H1 (cell line): ENCODE measurements at regions not wholly inside any gene's neighbourhood (a gene's known extent, or its start where the extent isn't known, plus 50 kb on each side); places are given as distances from the start of the nearest gene placed in this dataset.

ENCODE experiments used
- CTCF ChIA-PET: fragments of 300-600 bp; sonication (Branson Sonifier 250); formaldehyde crosslinking; loops from one replicate; lab custom pipeline; 2021; ENCODE audit not compliant: partially characterized antibody; lab: Charles Lee
- POLR2A ChIA-PET: fragments of 300-600 bp; sonication (Branson Sonifier 250); formaldehyde crosslinking; loops from one replicate; lab custom pipeline; 2021; ENCODE audit warnings: inconsistent platforms; ENCODE audit not compliant: partially characterized antibody; lab: Charles Lee
- DNase-seq, 2 experiments: peaks; one replicate each; pipeline versions ENCODE4 v3.0.0 to v3.0.0-alpha.2; 2010 to 2022; ENCODE audit warnings: low spot score in 2 of 2, low read depth in 1 of 2, mixed read lengths in 1 of 2
- FAIRE-seq: peaks from 2 replicates; lab custom pipeline; 2011; peaks lifted over from hg19 to GRCh38; lab: Jason Lieb, UNC
- H2AFZ ChIP-seq: 2 replicates; pipeline ENCODE4 v1.8.1; 2012; ENCODE audit warnings: low read length, inconsistent platforms
- H2AK5ac ChIP-seq: 2 replicates; pipeline ENCODE4 v1.6.1; 2013; ENCODE audit warnings: low read depth, low read length
- H2BK120ac ChIP-seq: replicated peaks from 2 replicates; pipeline ENCODE3; 2013; ENCODE audit warnings: low read depth, low read length, inconsistent platforms
- H2BK12ac ChIP-seq: 2 replicates; pipeline ENCODE4 v1.6.1; 2013; ENCODE audit warnings: low read depth, low read length
- H2BK15ac ChIP-seq: 2 replicates; pipeline ENCODE4 v1.6.1; 2013; ENCODE audit warnings: low read length
- H2BK20ac ChIP-seq: 2 replicates; pipeline ENCODE4 v1.6.1; 2013; ENCODE audit warnings: low read length
- H2BK5ac ChIP-seq: 2 replicates; pipeline ENCODE4 v1.6.1; 2013; ENCODE audit warnings: low read depth, low read length
- H3K14ac ChIP-seq: 2 replicates; pipeline ENCODE4 v1.6.1; 2013; ENCODE audit warnings: inconsistent platforms; ENCODE audit not compliant: insufficient read length
- H3K18ac ChIP-seq: 2 replicates; pipeline ENCODE4 v1.6.1; 2013; ENCODE audit warnings: low read length; ENCODE audit errors: extremely low read depth
- H3K23ac ChIP-seq: 2 replicates; pipeline ENCODE4 v1.6.1; 2013; ENCODE audit warnings: inconsistent platforms; ENCODE audit not compliant: insufficient read length
- H3K23me2 ChIP-seq: 2 replicates; pipeline ENCODE4 v1.6.1; 2013; ENCODE audit warnings: low read depth, low read length
- H3K27ac ChIP-seq: 2 replicates; pipeline ENCODE4 v1.6.1; 2011; ENCODE audit warnings: low read depth, low read length, inconsistent platforms
- H3K27me3 ChIP-seq, 4 experiments: replicated peaks in 1 of 4; 1 replicate in 1 of 4; 2 replicates in 3 of 4; pipeline versions ENCODE4 v1.6.1 to v1.8.1; 2011 to 2013; ENCODE audit warnings: low read length in 3 of 4, mild to moderate bottlenecking in 3 of 4, inconsistent platforms in 2 of 4, mixed read lengths in 2 of 4, moderate library complexity in 1 of 4; ENCODE audit not compliant: control insufficient read depth in 3 of 4, insufficient read depth in 3 of 4; ENCODE audit errors: extremely low read depth in 1 of 4
- H3K36me3 ChIP-seq, 4 experiments: 2 replicates each; pipeline versions ENCODE4 v1.6.1 to v1.8.1; 2011 to 2013; ENCODE audit warnings: mild to moderate bottlenecking in 4 of 4, low read length in 3 of 4, moderate library complexity in 2 of 4, control low read depth in 1 of 4, inconsistent platforms in 1 of 4; ENCODE audit not compliant: insufficient read depth in 4 of 4, control insufficient read depth in 2 of 4
- H3K4ac ChIP-seq: replicated peaks from 2 replicates; pipeline ENCODE3; 2013; ENCODE audit warnings: low read length, low read depth, mixed read lengths, inconsistent platforms; ENCODE audit not compliant: insufficient read length
- H3K4me1 ChIP-seq, 4 experiments: replicated peaks in 1 of 4; 1 replicate in 1 of 4; 2 replicates in 3 of 4; pipeline versions ENCODE4 v1.6.1 to v1.8.1; 2011 to 2013; ENCODE audit warnings: low read length in 3 of 4, inconsistent platforms in 2 of 4, mixed read lengths in 1 of 4; ENCODE audit not compliant: insufficient read depth in 4 of 4, control insufficient read depth in 3 of 4
- H3K4me2 ChIP-seq, 2 experiments: 2 replicates each; pipeline versions ENCODE4 v1.6.1 to v1.8.1; 2011 to 2013; ENCODE audit warnings: low read depth in 2 of 2, low read length in 2 of 2, control low read depth in 1 of 2, inconsistent platforms in 1 of 2, mild to moderate bottlenecking in 1 of 2; ENCODE audit not compliant: insufficient read depth in 1 of 2
- H3K4me3 ChIP-seq, 4 experiments: fragments of 200-600, 300-600 bp in 1 of 4; sonication (generic), shearing (Covaris generic), sonication (Bioruptor Twin) in 1 of 4; 2 replicates each; pipeline versions ENCODE4 v1.5.1 to v1.8.1; 2011 to 2016; ENCODE audit warnings: low read length in 4 of 4, low read depth in 3 of 4, control low read depth in 2 of 4, inconsistent platforms in 2 of 4, mild to moderate bottlenecking in 2 of 4, mixed read lengths in 1 of 4, moderate library complexity in 1 of 4; ENCODE audit not compliant: insufficient read depth in 2 of 4; ENCODE audit errors: extremely low read depth in 1 of 4
- H3K56ac ChIP-seq: replicated peaks from 2 replicates; pipeline ENCODE3; 2013; ENCODE audit warnings: low read depth, mild to moderate bottlenecking, mixed read lengths, low read length, inconsistent platforms; ENCODE audit not compliant: insufficient read length
- H3K79me1 ChIP-seq: 2 replicates; pipeline ENCODE4 v1.6.1; 2013; ENCODE audit warnings: low read depth, low read length, control low read depth
- H3K79me2 ChIP-seq, 2 experiments: 2 replicates each; pipeline versions ENCODE4 v1.6.1 to v1.8.1; 2012 to 2013; ENCODE audit warnings: low read length in 2 of 2, mild to moderate bottlenecking in 2 of 2, inconsistent platforms in 1 of 2; ENCODE audit not compliant: insufficient read depth in 2 of 2, control insufficient read depth in 1 of 2
- H3K9ac ChIP-seq, 4 experiments: replicated peaks in 1 of 4; 1 replicate in 1 of 4; 2 replicates in 3 of 4; pipeline versions ENCODE4 v1.6.1 to v1.8.1; 2011 to 2013; ENCODE audit warnings: low read depth in 3 of 4, low read length in 3 of 4, control low read depth in 2 of 4, mild to moderate bottlenecking in 2 of 4, moderate library complexity in 2 of 4, inconsistent platforms in 1 of 4; ENCODE audit errors: extremely low read depth in 1 of 4
- H3K9me3 ChIP-seq, 2 experiments: 2 replicates each; pipeline versions ENCODE4 v1.6.1 to v1.8.1; 2012 to 2013; ENCODE audit warnings: mild to moderate bottlenecking in 2 of 2, moderate library complexity in 2 of 2, control low read depth in 1 of 2, inconsistent platforms in 1 of 2, low read depth in 1 of 2, low read length in 1 of 2, mixed read lengths in 1 of 2; ENCODE audit not compliant: insufficient read depth in 2 of 2
- H4K20me1 ChIP-seq, 2 experiments: replicated peaks in 1 of 2; 2 replicates each; pipeline versions ENCODE3 to v1.8.1; 2011 to 2013; ENCODE audit warnings: inconsistent platforms in 2 of 2, low read length in 2 of 2, mild to moderate bottlenecking in 1 of 2; ENCODE audit not compliant: insufficient read depth in 2 of 2, control insufficient read depth in 1 of 2
- H4K5ac ChIP-seq: 2 replicates; pipeline ENCODE4 v1.6.1; 2013; ENCODE audit warnings: low read length, low read depth, mixed read lengths, inconsistent platforms; ENCODE audit not compliant: insufficient read length
- H4K8ac ChIP-seq: 2 replicates; pipeline ENCODE4 v1.8.0; 2013; ENCODE audit warnings: mild to moderate bottlenecking, moderate library complexity, low read length, inconsistent platforms; ENCODE audit not compliant: insufficient read depth; ENCODE audit errors: extremely low read depth
- H4K91ac ChIP-seq: replicated peaks from 2 replicates; pipeline ENCODE3; 2013; ENCODE audit warnings: low read length, mixed read lengths, inconsistent platforms; ENCODE audit not compliant: insufficient read length
- ATF3 ChIP-seq: IDR thresholded peaks from 2 replicates; pipeline ENCODE4 v1.6.1; 2011; ENCODE audit warnings: low read depth, mild to moderate bottlenecking, low read length; ENCODE audit not compliant: insufficient read depth
- JUND ChIP-seq: IDR thresholded peaks from 2 replicates; pipeline ENCODE4 v1.6.1; 2011; ENCODE audit warnings: mild to moderate bottlenecking, improper control_type of control experiment, low read length
- KDM1A ChIP-seq: fragments of 200-600, 300-600 bp; sonication (generic); IDR thresholded peaks from 2 replicates; pipeline ENCODE4 v1.7.1; 2016; ENCODE audit warnings: mild to moderate bottlenecking, low read length, borderline replicate concordance
- KDM5A ChIP-seq: fragments of 200-600 bp; IDR thresholded peaks from 2 replicates; pipeline ENCODE4 v1.7.1; 2012; ENCODE audit warnings: mild to moderate bottlenecking, low read length, inconsistent platforms, mixed read lengths
- SP4 ChIP-seq: IDR thresholded peaks from 2 replicates; pipeline ENCODE4 v1.6.1; 2012; ENCODE audit warnings: low read length, inconsistent platforms
- USF2 ChIP-seq: IDR thresholded peaks from 2 replicates; pipeline ENCODE4 v1.6.1; 2011; ENCODE audit warnings: low read length, improper control_type of control experiment
- YY1 ChIP-seq: IDR thresholded peaks from 2 replicates; pipeline ENCODE4 v1.6.1; 2011; ENCODE audit warnings: low read depth, mild to moderate bottlenecking, low read length
- WGBS, 2 experiments: shearing (Covaris generic) in 1 of 2; methylation state at CpG; one replicate each; pipeline versions ENCODE4 v1.1.6 to v1.1.7; 2013 to 2015; ENCODE audit warnings: low lambda C conversion rate in 2 of 2, mixed read lengths in 2 of 2, inconsistent platforms in 1 of 2, low coverage in 1 of 2, missing lambda C conversion rate in 1 of 2; ENCODE audit not compliant: insufficient replicate concordance in 2 of 2, insufficient coverage in 1 of 2, insufficient read length in 1 of 2; ENCODE audit errors: extremely low coverage in 1 of 2, missing lambda C conversion rate in 1 of 2; 5-methylcytosine and 5-hydroxymethylcytosine counted together
- TF ChIP-seq, protein P1 (sequence below): IDR thresholded peaks from 2 replicates; pipeline ENCODE4 v1.6.1; 2012; ENCODE audit warnings: inconsistent platforms

DNA sequence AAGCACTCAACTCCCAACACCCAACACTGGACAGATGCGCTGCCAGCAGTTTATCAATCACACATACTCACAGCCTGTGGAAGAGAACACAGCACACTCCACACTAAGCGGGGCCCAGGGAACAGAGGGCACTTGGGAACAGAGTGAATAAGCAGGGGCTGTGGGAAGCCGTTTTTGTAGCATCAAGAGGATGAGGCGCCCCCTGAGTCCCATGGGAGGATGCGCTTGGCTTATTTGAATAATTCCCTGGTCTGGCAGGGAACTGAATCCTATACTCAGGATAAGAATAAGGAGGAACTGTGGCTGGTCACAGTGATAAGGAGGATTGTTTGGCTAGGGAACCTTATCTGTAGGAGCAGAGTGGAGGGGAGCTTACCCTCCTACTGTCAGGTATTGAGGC lies 96.1 kb upstream of the DNAH5 start:
- POLR2A ChIA-PET: no interaction called here

More for the DNA sequence above, 96.1 kb upstream of the DNAH5 start:
- Histone ChIP-seq H3K23ac (no peak overlapping the region), H3K79me2 (no peaks in the 10 kb centered on the region), H2BK12ac (no peak overlapping the region), H4K91ac (no peak overlapping the region), H3K79me1 (no peaks in the 10 kb centered on the region; the same call in 1 of the 2 replicates), H4K5ac (no peak overlapping the region), H3K27me3 (peaks cover 0 to 4% (median under 1%) of the 10 kb centered on the region in 4 experiments; a peak in 2 of 7 replicates), H3K18ac (no peak overlapping the region), H2BK5ac (no peak overlapping the region), H2AFZ (no peak overlapping the region), H3K4me2 (no peak overlapping the region), H3K4me1 (peaks cover 12 to 20% (median 15%) of the 10 kb centered on the region in 4 experiments; a peak in 6 of 7 replicates), H3K36me3 (no peaks in the 10 kb centered on the region), H3K23me2 (no peaks in the 10 kb centered on the region), H2BK15ac (no peak overlapping the region), H3K14ac (no peak overlapping the region), H3K9me3 (no peaks in the 10 kb centered on the region), H3K4me3 (no peak overlapping the region), H3K4ac (no peak overlapping the region), H2BK120ac (no peak overlapping the region), H4K20me1 (no peaks in the 10 kb centered on the region), H3K27ac (no peak overlapping the region), H2BK20ac (no peak overlapping the region), H2AK5ac (peak overlapping the region; percentile 9; the same call in 1 of the 2 replicates), H4K8ac (no peak overlapping the region), H3K56ac (no peak overlapping the region), H3K9ac (no peak overlapping the region)
- FAIRE-seq: no peak
- CTCF ChIA-PET: no interaction called here
- WGBS, 2 experiments: 74% methylated on average over 5 of the region's 5 CpGs; no CpG with 5 or more reads in 1 of the 2 experiments
- TF ChIP-seq SP4: no peak
- TF ChIP-seq, protein P1, sequence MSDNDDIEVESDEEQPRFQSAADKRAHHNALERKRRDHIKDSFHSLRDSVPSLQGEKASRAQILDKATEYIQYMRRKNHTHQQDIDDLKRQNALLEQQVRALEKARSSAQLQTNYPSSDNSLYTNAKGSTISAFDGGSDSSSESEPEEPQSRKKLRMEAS: no peak
- TF ChIP-seq JUND: no peak
- no peak for TF ChIP-seq KDM1A
- TF ChIP-seq USF2: no peak
- TF ChIP-seq ATF3: no peak
- no peak for TF ChIP-seq YY1
- no peak for TF ChIP-seq KDM5A
- no peak for DNase-seq
